OCI-LY1 (cell line): ENCODE measurements at regions not wholly inside any gene's neighbourhood (a gene's known extent, or its start where the extent isn't known, plus 50 kb on each side); places are given as distances from the start of the nearest gene placed in this dataset.

Experiments used
- H2AFZ ChIP-seq: fragments of 200-600 bp; sonication (generic), shearing (Covaris generic); 2 replicates; pipeline ENCODE4 v1.6.0; 2014; ENCODE audit warnings: antibody characterized with exemption, mild to moderate bottlenecking, low read length
- H3F3A ChIP-seq: fragments of 200-600 bp; sonication (generic), shearing (Covaris generic); 2 replicates; pipeline ENCODE4 v1.6.0; 2014; ENCODE audit warnings: mild to moderate bottlenecking, antibody characterized with exemption, low read length, moderate library complexity; ENCODE audit not compliant: insufficient read depth
- H3K27ac ChIP-seq: fragments of 200-600 bp; sonication (generic); 2 replicates; pipeline ENCODE4 v1.5.1; 2014; ENCODE audit warnings: low read length, mixed run types, mild to moderate bottlenecking, low read depth; ENCODE audit not compliant: poor library complexity, severe bottlenecking
- H3K27me3 ChIP-seq: fragments of 200-600 bp; sonication (generic); 2 replicates; pipeline ENCODE4 v1.6.0; 2014; ENCODE audit warnings: antibody characterized with exemption, mild to moderate bottlenecking, low read length, moderate library complexity; ENCODE audit not compliant: insufficient read depth
- H3K36me3 ChIP-seq: fragments of 200-600 bp; sonication (generic); 2 replicates; pipeline ENCODE4 v1.6.1; 2014; ENCODE audit warnings: mild to moderate bottlenecking, antibody characterized with exemption, low read length, moderate library complexity, mixed read lengths; ENCODE audit not compliant: insufficient read depth
- H3K4me1 ChIP-seq: fragments of 200-600 bp; sonication (generic); 2 replicates; pipeline ENCODE4 v1.5.1; 2014; ENCODE audit warnings: mild to moderate bottlenecking, low read length, moderate library complexity; ENCODE audit not compliant: insufficient read depth, severe bottlenecking
- H3K4me2 ChIP-seq: fragments of 200-600 bp; sonication (generic), shearing (Covaris generic); 2 replicates; pipeline ENCODE4 v1.6.1; 2014; ENCODE audit warnings: low read length
- H3K4me3 ChIP-seq: fragments of 200-600 bp; sonication (generic); 2 replicates; pipeline ENCODE4 v1.5.1; 2014; ENCODE audit warnings: low read length, low read depth, mild to moderate bottlenecking, mixed read lengths; ENCODE audit not compliant: poor library complexity, severe bottlenecking
- H3K79me2 ChIP-seq: fragments of 200-600 bp; shearing (Covaris generic); 2 replicates; pipeline ENCODE4 v1.6.1; 2016; ENCODE audit warnings: mixed run types, low read length, mixed read lengths; ENCODE audit not compliant: insufficient read depth
- H3K9ac ChIP-seq: fragments of 200-600 bp; sonication (generic), shearing (Covaris generic); 2 replicates; pipeline ENCODE4 v1.6.1; 2014; ENCODE audit warnings: mild to moderate bottlenecking, low read length, mixed read lengths
- H3K9me2 ChIP-seq: fragments of 200-600 bp; sonication (generic), shearing (Covaris generic); 2 replicates; pipeline ENCODE4 v1.6.1; 2014; ENCODE audit warnings: low read depth, mild to moderate bottlenecking, low read length, mixed read lengths
- H3K9me3 ChIP-seq: fragments of 200-600 bp; shearing (Covaris generic); 2 replicates; pipeline ENCODE4 v1.6.1; 2014; ENCODE audit warnings: low read length, mixed read lengths
- H4K20me1 ChIP-seq: fragments of 200-600 bp; sonication (generic), shearing (Covaris generic); 2 replicates; pipeline ENCODE4 v1.6.0; 2016; ENCODE audit warnings: mild to moderate bottlenecking, low read length; ENCODE audit not compliant: insufficient read depth
- CTCF ChIP-seq: fragments of 200-600 bp; sonication (generic), shearing (Covaris generic); IDR thresholded peaks from 2 replicates; pipeline ENCODE4 v1.5.1; 2017; ENCODE audit warnings: mild to moderate bottlenecking, antibody characterized with exemption, low read length, moderate library complexity, mixed read lengths
- EZH2 ChIP-seq: fragments of 200-600 bp; sonication (generic), shearing (Covaris generic); IDR thresholded peaks from 2 replicates; pipeline ENCODE4 v1.8.0; 2017; ENCODE audit warnings: borderline replicate concordance, mixed run types, mild to moderate bottlenecking, antibody characterized with exemption, low read length, moderate library complexity, mixed read lengths

- Histone ChIP-seq H4K20me1 (no peaks in the 10 kb centered on the region), H3K36me3 (no peaks in the 10 kb centered on the region), H3F3A (no peaks in the 10 kb centered on the region), H2AFZ (no peak overlapping the region), H3K9ac (no peak overlapping the region), H3K9me3 (no peaks in the 10 kb centered on the region), H3K4me3 (no peak overlapping the region), H3K4me2 (no peak overlapping the region), H3K4me1 (no peaks in the 10 kb centered on the region), H3K9me2 (no peaks in the 10 kb centered on the region), H3K27ac (no peak overlapping the region), H3K27me3 (no peaks in the 10 kb centered on the region), H3K79me2 (no peaks in the 10 kb centered on the region)
- TF ChIP-seq EZH2: no peak
- no peak for TF ChIP-seq CTCF
Measured at GRCh38 chr4:56733352-56733751, 52.3 kb upstream of the HOPX start.

GRCh38 chr4:56732301-56732700, 51.2 kb upstream of the HOPX start:
- Histone ChIP-seq H3K9me3 (no peaks in the 10 kb centered on the region), H3K4me2 (no peak overlapping the region), H3K9me2 (no peaks in the 10 kb centered on the region), H3K27me3 (no peaks in the 10 kb centered on the region; the same call in 1 of the 2 replicates), H3K79me2 (no peaks in the 10 kb centered on the region), H4K20me1 (no peaks in the 10 kb centered on the region), H3K4me3 (no peak overlapping the region), H3K4me1 (no peaks in the 10 kb centered on the region), H3F3A (no peaks in the 10 kb centered on the region), H3K36me3 (no peaks in the 10 kb centered on the region), H3K27ac (no peak overlapping the region), H2AFZ (no peak overlapping the region), H3K9ac (no peak overlapping the region)
- TF ChIP-seq CTCF (no peak), EZH2 (no peak)

GRCh38 chr4:56731857-56732256, 50.8 kb upstream of the HOPX start:
- no peaks in the 10 kb centered on the region for H4K20me1 ChIP-seq
- H3K36me3 ChIP-seq: no peaks in the 10 kb centered on the region
- H3K4me2 ChIP-seq: no peak overlapping the region
- H3K27ac ChIP-seq: no peak overlapping the region
- no peak overlapping the region for H3K4me3 ChIP-seq
- H3K9me2 ChIP-seq: no peaks in the 10 kb centered on the region
- no peaks in the 10 kb centered on the region for H3F3A ChIP-seq
- H3K9me3 ChIP-seq: no peaks in the 10 kb centered on the region
- no peaks in the 10 kb centered on the region for H3K4me1 ChIP-seq
- no peaks in the 10 kb centered on the region; the same call in 1 of the 2 replicates for H3K27me3 ChIP-seq
- no peak overlapping the region for H2AFZ ChIP-seq
- H3K9ac ChIP-seq: no peak overlapping the region
- H3K79me2 ChIP-seq: no peaks in the 10 kb centered on the region
- no peak for TF ChIP-seq CTCF
- TF ChIP-seq EZH2: no peak
